NK-92 treated with Interleukin-12 subunit alpha and Interleukin-12 subunit beta, amount 100 ng/mL, for 24 hours (cell line): ENCODE measurements at regions not wholly inside any gene's neighbourhood (a gene's known extent, or its start where the extent isn't known, plus 50 kb on each side); places are given as distances from the start of the nearest gene placed in this dataset.

Experiments
- DNase-seq: peaks from one replicate; lab custom pipeline; 2025; lab: John Stamatoyannopoulos, UW

DNA sequence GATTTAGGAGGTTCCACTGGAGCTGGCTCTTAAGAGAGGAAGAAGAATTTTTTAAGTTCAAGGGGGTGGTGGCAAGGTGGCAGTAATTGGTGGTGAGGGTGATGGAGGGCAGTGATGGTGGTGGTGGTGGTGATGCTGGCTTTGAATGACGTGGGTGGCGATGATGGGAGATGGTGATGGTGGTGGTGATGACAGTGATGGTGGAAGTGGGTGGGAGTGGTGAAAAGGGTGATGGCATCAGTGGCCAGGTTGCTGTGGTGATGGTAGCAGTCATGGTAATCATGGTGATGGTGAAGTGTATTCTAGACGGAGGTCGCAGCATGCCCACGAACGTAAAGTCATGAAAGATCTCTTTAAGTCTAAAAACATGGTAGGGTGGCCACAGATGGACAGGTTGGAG is 197.3 kb downstream of the PTEN start:
- no peak for DNase-seq

- no peak for DNase-seq
Observed at GRCh38 chr10:88062385-88062784, 199.0 kb downstream of the PTEN start.

- DNase-seq: no peak
Observed at GRCh38 chr10:88062798-88063472, 199.5 kb downstream of the PTEN start.

DNA sequence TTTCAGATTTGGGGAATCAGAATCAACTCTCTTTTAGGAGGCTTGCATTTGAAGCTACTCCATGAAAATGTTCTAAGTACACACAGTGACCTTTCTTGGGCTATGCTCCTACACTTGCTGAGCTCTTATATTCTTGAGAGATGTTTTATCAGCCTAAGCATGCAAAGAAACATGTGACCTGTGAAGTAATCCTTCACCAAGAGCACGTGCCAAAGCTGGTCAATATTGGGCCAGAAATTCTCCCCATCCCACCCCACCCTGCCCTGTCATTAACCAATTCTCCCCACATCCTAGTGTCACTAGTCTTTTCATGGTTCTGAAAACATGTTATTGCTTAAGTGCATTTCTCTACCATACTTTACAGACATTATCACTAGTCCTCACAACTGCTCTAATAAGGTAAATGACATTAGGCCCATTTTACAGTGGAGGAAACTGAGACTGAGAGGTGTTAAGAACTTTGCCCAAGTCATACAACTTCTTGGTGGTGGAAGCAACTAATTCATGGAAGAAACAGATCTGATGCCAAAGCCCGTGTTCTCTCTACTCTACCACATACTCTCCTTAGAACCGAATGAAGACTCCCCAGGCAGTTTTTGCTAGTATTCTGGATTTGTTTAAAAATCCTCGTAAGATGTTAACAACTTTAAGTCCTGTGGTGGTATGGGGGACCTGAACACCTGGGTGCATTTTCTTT is 200.6 kb downstream of the PTEN start:
- no peak for DNase-seq

- no peak for DNase-seq
Observed at GRCh38 chr10:88064608-88065382, 201.4 kb downstream of the PTEN start.

GRCh38 chr10:88065383-88066049 is 202.1 kb downstream of the PTEN start:
- no peak for DNase-seq

GRCh38 chr10:88066319-88066718 is 202.9 kb downstream of the PTEN start:
- DNase-seq: no peak

- DNase-seq: no peak
Observed at GRCh38 chr10:88066876-88067275, 203.5 kb downstream of the PTEN start.

- no peak for DNase-seq
Observed at GRCh38 chr10:88067737-88068136, 204.3 kb downstream of the PTEN start.

- no peak for DNase-seq
Observed at GRCh38 chr10:88069338-88069737, 205.9 kb downstream of the PTEN start.

DNA sequence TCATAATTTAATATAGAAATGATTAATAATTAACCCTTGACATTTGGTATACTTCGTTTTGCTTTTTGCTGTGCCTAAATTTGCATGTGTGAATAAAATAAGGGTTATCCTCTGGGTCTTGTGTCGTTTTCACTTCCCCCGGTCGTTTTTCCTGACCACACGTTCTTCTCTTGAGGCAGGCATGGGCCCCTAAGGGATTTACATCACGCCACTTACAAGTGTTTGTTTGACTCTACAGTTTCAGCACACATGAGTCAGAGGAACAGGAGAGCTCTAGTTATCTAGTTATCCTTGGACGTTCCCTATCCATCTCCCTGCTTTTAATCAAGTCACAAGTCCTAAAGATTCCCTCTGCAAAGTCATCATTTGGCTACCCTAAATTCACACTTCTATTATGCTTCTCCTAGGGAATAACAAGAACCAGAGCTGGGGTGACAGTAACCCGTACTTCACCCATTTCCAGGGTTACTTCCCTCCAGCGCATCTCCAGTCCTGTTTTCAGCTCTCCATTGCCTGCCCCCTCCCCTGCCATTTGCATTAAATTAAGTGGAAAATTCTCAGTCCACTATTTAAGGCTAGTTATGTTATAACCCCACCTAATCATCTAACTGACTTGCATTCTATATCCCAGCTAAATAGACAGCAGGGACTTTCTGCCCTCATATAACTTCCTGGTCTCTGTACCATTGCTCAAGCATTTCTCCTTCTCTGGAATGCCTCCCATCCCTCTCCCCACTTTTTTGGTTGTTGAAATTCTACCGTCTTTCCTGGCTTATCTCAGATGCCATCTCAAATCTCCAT is 206.9 kb downstream of the PTEN start:
- no peak for DNase-seq

DNA sequence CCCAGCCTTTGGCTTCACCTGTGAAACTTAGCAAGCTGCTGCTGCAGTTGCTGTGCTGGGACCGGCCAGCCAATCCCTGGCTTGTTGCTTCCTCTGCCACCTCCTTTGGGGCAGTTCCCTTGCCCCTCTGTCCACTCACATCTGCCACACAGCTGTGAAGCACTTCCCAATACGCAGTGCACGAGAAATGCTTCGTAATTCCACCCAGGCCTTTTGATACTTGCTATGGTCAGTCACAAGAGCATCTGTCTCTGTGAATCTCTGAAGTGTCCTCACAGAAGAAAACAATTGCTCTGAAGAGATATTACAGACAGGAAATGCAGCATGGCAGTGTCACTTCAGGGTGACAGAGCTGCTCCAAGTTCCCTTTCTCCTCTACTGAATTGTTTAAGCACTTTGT is 208.5 kb downstream of the PTEN start:
- DNase-seq: no peak

DNA sequence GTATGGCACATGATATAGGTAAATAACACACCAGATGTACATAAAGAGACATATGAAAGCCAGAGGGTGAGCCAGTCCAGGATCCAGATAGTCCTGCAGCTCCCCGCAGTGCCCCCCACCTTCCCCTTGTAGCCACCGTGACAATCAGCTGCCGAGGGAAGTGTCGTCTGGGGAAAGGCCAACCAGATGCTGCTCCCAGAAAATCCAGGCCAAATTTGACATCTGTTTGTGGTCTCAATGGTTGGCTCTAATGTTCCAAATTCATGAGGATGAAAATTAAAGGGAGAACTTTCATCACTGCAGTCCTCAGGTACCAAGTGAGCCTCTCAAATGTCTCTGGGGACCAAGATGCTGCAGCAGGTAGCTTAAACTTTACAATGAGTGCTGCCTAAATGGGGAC is 210.3 kb downstream of the PTEN start:
- no peak for DNase-seq

GRCh38 chr10:88074971-88075370 is 211.5 kb downstream of the PTEN start:
- no peak for DNase-seq

DNA sequence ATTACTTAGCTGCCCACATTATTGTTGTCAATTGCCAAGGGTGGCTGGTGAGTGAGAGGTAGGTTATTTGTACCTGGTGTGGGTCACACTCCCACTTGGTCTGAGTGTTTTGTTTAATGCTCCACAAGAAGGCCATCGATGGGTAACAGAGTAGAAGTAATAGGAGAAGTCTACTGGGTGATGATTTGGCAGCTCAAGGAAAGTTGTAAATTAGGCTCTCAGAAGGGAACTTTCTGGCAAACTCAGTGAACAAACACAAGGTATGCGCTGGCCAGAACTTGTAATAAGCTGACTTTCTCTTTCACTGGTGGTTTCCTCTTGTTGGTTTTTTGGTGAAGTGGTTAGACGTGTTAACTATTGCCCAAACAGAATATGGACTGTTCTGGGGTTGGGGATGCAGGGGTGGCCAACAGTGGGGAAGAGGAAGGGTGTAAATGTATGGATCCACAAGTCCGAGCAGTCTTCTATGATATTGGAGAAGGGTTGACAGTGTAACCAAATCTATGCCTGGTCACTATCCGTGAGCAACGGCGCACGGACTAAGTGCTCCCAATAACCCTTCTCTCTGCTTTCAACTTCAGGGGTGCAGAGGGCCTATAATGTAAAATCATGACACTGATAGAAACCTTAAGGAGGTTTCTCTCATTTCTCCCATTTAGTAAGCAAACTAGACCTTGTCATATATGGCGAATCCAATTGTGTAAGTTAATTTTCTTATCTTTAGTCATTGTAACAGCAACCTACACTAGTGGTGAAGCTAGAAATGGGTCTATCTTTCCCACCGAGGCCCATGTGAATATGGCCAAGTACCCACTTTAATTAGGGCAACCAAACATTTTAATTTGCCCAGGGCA is 212.8 kb downstream of the PTEN start:
- no peak for DNase-seq

- no peak for DNase-seq
Observed at GRCh38 chr10:88077977-88078376, 214.6 kb downstream of the PTEN start.

DNA sequence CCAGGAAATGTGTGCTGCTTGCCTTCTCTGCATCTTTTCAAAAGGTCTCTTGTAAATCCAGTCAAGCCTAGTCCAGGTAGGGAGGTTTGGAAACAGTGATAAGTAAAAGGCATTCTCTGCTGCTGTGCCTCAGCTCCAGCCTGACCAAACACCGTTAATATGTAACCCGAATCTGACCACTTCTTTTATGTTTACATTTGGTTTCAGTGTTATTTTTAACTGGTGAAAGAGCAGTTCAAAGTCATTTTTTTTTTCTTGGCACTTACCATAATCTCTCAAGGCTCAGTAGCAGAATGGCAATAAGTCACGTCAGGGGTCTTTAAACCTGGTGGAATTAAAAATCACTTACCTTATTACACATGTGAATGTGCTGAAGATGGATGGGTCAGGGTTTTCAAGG is 216.8 kb downstream of the PTEN start:
- no peak for DNase-seq

GRCh38 chr10:88081457-88082054 is 218.1 kb downstream of the PTEN start:
- DNase-seq: no peak

GRCh38 chr10:88082391-88082790 is 219.0 kb downstream of the PTEN start:
- no peak for DNase-seq
